Neural crest cell (in vitro differentiated cells): ENCODE measurements at regions not wholly inside any gene's neighbourhood (a gene's known extent, or its start where the extent isn't known, plus 50 kb on each side); places are given as distances from the start of the nearest gene placed in this dataset.
"Not testable (repeated sequence)": the region's sequence is repeated elsewhere in the genome, so short reads cannot be mapped to it uniquely, and the experiment has no call there.

ENCODE experiments used
- DNase-seq: peaks from one replicate; pipeline ENCODE4 v3.0.0; 2021; ENCODE audit warnings: low read depth, mixed read lengths, low spot score
- H3K27ac Mint-ChIP-seq: one replicate; pipeline ENCODE4 v1.8.0; 2021; ENCODE audit warnings: mild to moderate bottlenecking, mixed read lengths; ENCODE audit not compliant: unreplicated experiment
- H3K27me3 Mint-ChIP-seq: 2 replicates; pipeline ENCODE4 v1.8.0; 2021; ENCODE audit warnings: low read depth, mild to moderate bottlenecking, mixed read lengths
- H3K36me3 Mint-ChIP-seq: 2 replicates; pipeline ENCODE4 v1.8.0; 2021; ENCODE audit warnings: low read depth, mild to moderate bottlenecking, mixed read lengths
- H3K4me1 Mint-ChIP-seq: 2 replicates; pipeline ENCODE4 v1.8.0; 2021; ENCODE audit warnings: mixed read lengths
- H3K4me3 Mint-ChIP-seq: one replicate; pipeline ENCODE4 v1.8.0; 2021; ENCODE audit warnings: mild to moderate bottlenecking, mixed read lengths
- H3K9me3 Mint-ChIP-seq: 2 replicates; pipeline ENCODE4 v1.8.0; 2021; ENCODE audit warnings: mixed read lengths
- TF ChIP-seq, protein P1 (sequence below): fragments of 200-600 bp; sonication (generic); conservative IDR thresholded peaks from 2 replicates; pipeline ENCODE4 v1.5.0; 2021; ENCODE audit warnings: antibody characterized with exemption, mild to moderate bottlenecking

DNA sequence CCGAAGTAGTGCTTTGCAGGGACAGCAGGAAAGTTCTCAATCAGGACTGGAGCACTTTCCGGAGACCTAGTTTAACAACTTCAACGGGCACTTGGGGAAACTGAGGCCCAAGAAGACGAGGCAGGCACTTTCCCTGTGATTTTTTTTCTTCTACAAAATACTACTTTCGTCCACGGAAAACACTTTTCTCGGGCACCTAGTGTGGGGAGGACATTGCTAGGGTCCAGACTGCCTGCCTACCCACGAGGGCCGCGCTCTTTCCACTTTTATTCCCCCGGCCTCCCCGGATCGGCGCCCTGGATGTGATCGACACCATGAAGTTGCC is 125.4 kb upstream of the CXorf66 start:
- Mint-ChIP-seq H3K9me3 (no peaks in the 10 kb centered on the region), H3K4me3 (peak overlapping the region; percentile 70), H3K27ac (peak overlapping the region; percentile 22), H3K27me3 (peaks cover 26% of the 10 kb centered on the region), H3K36me3 (no peaks in the 10 kb centered on the region), H3K4me1 (peaks cover 54% of the 10 kb centered on the region)
- TF ChIP-seq, protein P1, sequence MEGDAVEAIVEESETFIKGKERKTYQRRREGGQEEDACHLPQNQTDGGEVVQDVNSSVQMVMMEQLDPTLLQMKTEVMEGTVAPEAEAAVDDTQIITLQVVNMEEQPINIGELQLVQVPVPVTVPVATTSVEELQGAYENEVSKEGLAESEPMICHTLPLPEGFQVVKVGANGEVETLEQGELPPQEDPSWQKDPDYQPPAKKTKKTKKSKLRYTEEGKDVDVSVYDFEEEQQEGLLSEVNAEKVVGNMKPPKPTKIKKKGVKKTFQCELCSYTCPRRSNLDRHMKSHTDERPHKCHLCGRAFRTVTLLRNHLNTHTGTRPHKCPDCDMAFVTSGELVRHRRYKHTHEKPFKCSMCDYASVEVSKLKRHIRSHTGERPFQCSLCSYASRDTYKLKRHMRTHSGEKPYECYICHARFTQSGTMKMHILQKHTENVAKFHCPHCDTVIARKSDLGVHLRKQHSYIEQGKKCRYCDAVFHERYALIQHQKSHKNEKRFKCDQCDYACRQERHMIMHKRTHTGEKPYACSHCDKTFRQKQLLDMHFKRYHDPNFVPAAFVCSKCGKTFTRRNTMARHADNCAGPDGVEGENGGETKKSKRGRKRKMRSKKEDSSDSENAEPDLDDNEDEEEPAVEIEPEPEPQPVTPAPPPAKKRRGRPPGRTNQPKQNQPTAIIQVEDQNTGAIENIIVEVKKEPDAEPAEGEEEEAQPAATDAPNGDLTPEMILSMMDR, result no peak
- peak; percentile 18 for DNase-seq

DNA sequence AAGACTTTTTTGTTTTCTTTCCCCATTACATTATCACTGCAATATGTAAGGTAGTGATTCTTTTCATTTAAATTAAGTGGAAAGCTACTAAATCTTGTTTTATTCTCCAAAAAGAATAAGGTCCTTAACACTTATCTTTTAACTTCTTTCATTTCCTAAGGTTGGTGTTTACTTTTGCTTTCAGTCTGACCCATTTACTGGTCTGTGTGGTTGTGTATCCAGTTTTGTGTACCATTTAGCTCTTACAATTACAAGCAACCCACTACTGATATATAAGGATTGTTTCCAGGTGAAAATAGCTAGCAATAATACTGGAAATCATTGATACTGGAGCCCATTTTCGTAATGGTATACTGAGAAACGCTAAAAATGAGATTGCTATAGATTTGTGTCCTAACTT is 123.1 kb upstream of the CXorf66 start:
- H3K27ac Mint-ChIP-seq, result no peak overlapping the region
- peaks cover 24% of the 10 kb centered on the region for H3K27me3 Mint-ChIP-seq
- DNase-seq, result no peak

DNA sequence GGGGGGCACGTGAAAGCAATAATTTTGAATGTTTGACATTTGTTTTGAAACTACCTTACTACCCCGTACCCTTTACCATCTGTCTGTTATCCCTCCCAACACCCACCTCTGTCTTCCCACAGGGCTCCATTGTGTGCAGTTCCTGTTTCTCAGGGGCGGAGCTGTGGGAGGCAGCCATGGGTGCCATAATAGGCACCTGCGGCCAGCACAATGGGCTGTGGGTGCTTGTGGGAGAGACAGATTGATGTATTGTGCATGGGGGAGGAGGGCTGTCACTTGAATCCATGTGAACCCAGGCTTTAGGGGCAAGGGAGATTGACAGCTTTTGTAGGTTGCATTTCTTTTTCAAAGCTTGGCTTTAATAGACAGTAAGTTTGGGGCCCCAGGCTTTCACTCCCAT is 122.6 kb upstream of the CXorf66 start:
- Mint-ChIP-seq H3K27ac (peak overlapping the region; percentile 15), H3K9me3 (no peaks in the 10 kb centered on the region), H3K4me3 (peak overlapping the region; percentile 74), H3K27me3 (peaks cover 24% of the 10 kb centered on the region), H3K4me1 (peaks cover 49% of the 10 kb centered on the region), H3K36me3 (no peaks in the 10 kb centered on the region)
- TF ChIP-seq, protein P1, result no peak
- peak; percentile 15 for DNase-seq

More for the DNA sequence above, 123.1 kb upstream of the CXorf66 start:
- H3K4me3 Mint-ChIP-seq, result peak overlapping the region; percentile 74
- TF ChIP-seq, protein P1, result no peak
- H3K36me3 Mint-ChIP-seq, result no peaks in the 10 kb centered on the region
- peaks cover 49% of the 10 kb centered on the region for H3K4me1 Mint-ChIP-seq
- no peaks in the 10 kb centered on the region for H3K9me3 Mint-ChIP-seq

DNA sequence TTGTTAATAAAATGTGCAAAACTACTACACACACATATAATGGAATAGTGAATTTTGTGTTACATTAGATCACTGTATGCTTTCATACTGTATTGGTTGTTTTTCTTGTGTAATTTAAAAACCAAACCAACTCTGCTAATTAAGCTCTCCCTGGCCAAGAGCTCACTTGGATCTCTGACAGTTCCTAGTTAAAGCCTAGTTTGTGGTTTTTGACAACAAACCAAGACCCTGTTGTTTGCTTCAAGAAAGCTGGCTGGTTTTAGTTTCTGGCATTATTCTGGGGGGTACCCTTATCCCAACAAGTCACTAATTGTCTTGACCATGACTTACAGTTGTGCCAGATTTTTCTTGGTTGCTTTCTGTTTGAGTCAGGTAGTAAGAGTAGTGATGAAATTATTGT is 121.4 kb upstream of the CXorf66 start:
- no peak for DNase-seq
- Mint-ChIP-seq H3K27ac (peak overlapping the region; percentile 57), H3K27me3 (peaks cover 22% of the 10 kb centered on the region), H3K4me1 (peaks cover 45% of the 10 kb centered on the region), H3K36me3 (no peaks in the 10 kb centered on the region), H3K4me3 (no peak overlapping the region), H3K9me3 (peaks cover 3% of the 10 kb centered on the region)
- TF ChIP-seq, protein P1, result no peak

DNA sequence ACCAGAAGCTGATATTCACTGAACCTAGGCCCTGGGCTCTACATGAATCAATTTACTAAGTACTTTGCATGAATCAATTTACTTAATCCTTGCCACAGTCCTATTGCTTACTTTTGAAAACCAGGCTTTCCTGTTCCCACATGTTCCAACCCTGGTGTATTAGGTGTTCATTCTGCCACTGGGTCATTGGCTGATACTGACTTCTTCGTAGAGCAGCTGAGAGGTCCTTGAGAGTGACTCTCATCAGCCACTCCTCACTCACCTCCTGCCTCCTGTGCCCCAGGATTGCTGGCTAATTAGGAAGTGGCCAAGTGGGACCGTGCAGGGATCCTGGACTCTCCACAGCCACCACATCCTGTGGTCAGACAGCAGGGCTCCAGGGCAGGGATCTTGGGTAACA is 109.5 kb upstream of the CXorf66 start:
- not testable (repeated sequence) for H3K9me3 Mint-ChIP-seq, DNase-seq, H3K27ac Mint-ChIP-seq, H3K4me1 Mint-ChIP-seq, H3K4me3 Mint-ChIP-seq, H3K27me3 Mint-ChIP-seq, H3K36me3 Mint-ChIP-seq

DNA sequence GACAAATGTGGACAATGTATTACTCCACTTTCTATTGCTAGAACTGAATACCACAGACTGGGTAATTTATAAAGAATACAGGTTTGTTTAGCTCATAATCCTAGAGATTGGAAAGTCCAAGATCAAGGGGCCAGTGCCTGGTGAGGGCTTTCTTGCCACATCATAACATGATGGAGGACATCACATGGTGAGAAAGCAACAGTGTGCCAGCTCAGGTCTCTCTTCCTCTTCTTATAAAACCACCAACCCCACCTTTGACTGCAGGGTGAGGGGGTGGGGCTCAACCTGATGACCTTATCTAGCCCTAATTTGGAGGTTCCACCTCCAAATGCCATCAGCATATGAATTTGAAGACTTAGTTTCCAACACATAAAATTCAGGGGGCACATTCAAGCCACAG is 105.7 kb upstream of the CXorf66 start:
- no peaks in the 10 kb centered on the region for H3K27me3 Mint-ChIP-seq
- H3K27ac Mint-ChIP-seq, result no peak overlapping the region
- no peak for DNase-seq
- TF ChIP-seq, protein P1, result no peak
- H3K4me3 Mint-ChIP-seq, result no peak overlapping the region
- H3K36me3 Mint-ChIP-seq, result no peaks in the 10 kb centered on the region
- H3K9me3 Mint-ChIP-seq, result no peaks in the 10 kb centered on the region
- H3K4me1 Mint-ChIP-seq, result no peaks in the 10 kb centered on the region
